ES-I3 (cell line): ENCODE measurements at regions not wholly inside any gene's neighbourhood (a gene's known extent, or its start where the extent isn't known, plus 50 kb on each side); places are given as distances from the start of the nearest gene placed in this dataset.
"Not testable (repeated sequence)": the region's sequence is repeated elsewhere in the genome, so short reads cannot be mapped to it uniquely, and the experiment has no call there.

Experiments used
- H3K36me3 ChIP-seq: 2 replicates; pipeline ENCODE4 v1.6.1; 2013; ENCODE audit warnings: mild to moderate bottlenecking, low read length, control low read depth, moderate library complexity; ENCODE audit not compliant: insufficient read depth
- H3K4me1 ChIP-seq: 2 replicates; pipeline ENCODE4 v1.6.1; 2013; ENCODE audit warnings: mild to moderate bottlenecking, control low read depth, low read length; ENCODE audit not compliant: insufficient read depth
- H3K9ac ChIP-seq: 2 replicates; pipeline ENCODE4 v1.6.1; 2013; ENCODE audit warnings: low read depth, mild to moderate bottlenecking, low read length, moderate library complexity
- H3K9me3 ChIP-seq: 2 replicates; pipeline ENCODE4 v1.6.1; 2013; ENCODE audit warnings: mild to moderate bottlenecking, low read length, moderate library complexity; ENCODE audit not compliant: control insufficient read depth, insufficient read depth

- H3K36me3 ChIP-seq, H3K9me3 ChIP-seq, H3K4me1 ChIP-seq, H3K9ac ChIP-seq: not testable (repeated sequence)
Observed at GRCh38 chr2:128679680-128680079, 361.0 kb upstream of the HS6ST1 start.

GRCh38 chr2:128681507-128681906 lies 362.8 kb upstream of the HS6ST1 start:
- Histone ChIP-seq H3K9me3 (no peaks in the 10 kb centered on the region), H3K9ac (no peak overlapping the region), H3K36me3 (no peaks in the 10 kb centered on the region), H3K4me1 (no peaks in the 10 kb centered on the region)

- no peaks in the 10 kb centered on the region for H3K36me3 ChIP-seq
- no peaks in the 10 kb centered on the region for H3K4me1 ChIP-seq
Observed at GRCh38 chr2:128682266-128682665, 363.6 kb upstream of the HS6ST1 start.

GRCh38 chr2:128682729-128683284 lies 364.1 kb upstream of the HS6ST1 start:
- Histone ChIP-seq H3K9me3 (no peaks in the 10 kb centered on the region), H3K4me1 (no peaks in the 10 kb centered on the region), H3K36me3 (no peaks in the 10 kb centered on the region), H3K9ac (no peak overlapping the region)

More at GRCh38 chr2:128682266-128682665, 363.6 kb upstream of the HS6ST1 start:
- Histone ChIP-seq H3K9me3 (no peaks in the 10 kb centered on the region), H3K9ac (no peak overlapping the region)

- Histone ChIP-seq H3K9ac (no peak overlapping the region), H3K4me1 (no peaks in the 10 kb centered on the region), H3K36me3 (no peaks in the 10 kb centered on the region), H3K9me3 (no peaks in the 10 kb centered on the region)
Observed at GRCh38 chr2:128684523-128684922, 365.9 kb upstream of the HS6ST1 start.

GRCh38 chr2:128685841-128686496 lies 367.3 kb upstream of the HS6ST1 start:
- Histone ChIP-seq H3K4me1 (no peaks in the 10 kb centered on the region), H3K9ac (no peak overlapping the region)

GRCh38 chr2:128686497-128686859 lies 367.8 kb upstream of the HS6ST1 start:
- no peaks in the 10 kb centered on the region for H3K4me1 ChIP-seq
- H3K9me3 ChIP-seq, result no peaks in the 10 kb centered on the region
- no peak overlapping the region for H3K9ac ChIP-seq
- no peaks in the 10 kb centered on the region for H3K36me3 ChIP-seq

More at GRCh38 chr2:128685841-128686496, 367.3 kb upstream of the HS6ST1 start:
- Histone ChIP-seq H3K36me3 (no peaks in the 10 kb centered on the region), H3K9me3 (no peaks in the 10 kb centered on the region)

GRCh38 chr2:128686881-128687555 lies 368.4 kb upstream of the HS6ST1 start:
- no peak overlapping the region for H3K9ac ChIP-seq
- no peaks in the 10 kb centered on the region for H3K9me3 ChIP-seq
- no peaks in the 10 kb centered on the region for H3K4me1 ChIP-seq
- H3K36me3 ChIP-seq, result no peaks in the 10 kb centered on the region

GRCh38 chr2:128687565-128687964 lies 368.9 kb upstream of the HS6ST1 start:
- Histone ChIP-seq H3K4me1 (no peaks in the 10 kb centered on the region), H3K36me3 (no peaks in the 10 kb centered on the region), H3K9me3 (no peaks in the 10 kb centered on the region), H3K9ac (no peak overlapping the region)

GRCh38 chr2:128689971-128690370 lies 371.3 kb upstream of the HS6ST1 start:
- Histone ChIP-seq H3K36me3 (no peaks in the 10 kb centered on the region), H3K4me1 (no peaks in the 10 kb centered on the region), H3K9me3 (no peaks in the 10 kb centered on the region), H3K9ac (no peak overlapping the region)

- H3K9me3 ChIP-seq, result no peaks in the 10 kb centered on the region
- no peaks in the 10 kb centered on the region for H3K4me1 ChIP-seq
- H3K36me3 ChIP-seq, result no peaks in the 10 kb centered on the region
- H3K9ac ChIP-seq, result no peak overlapping the region
Observed at GRCh38 chr2:128690431-128690830, 371.8 kb upstream of the HS6ST1 start.

- no peak overlapping the region for H3K9ac ChIP-seq
- H3K36me3 ChIP-seq, result no peaks in the 10 kb centered on the region
- H3K4me1 ChIP-seq, result no peaks in the 10 kb centered on the region
- no peaks in the 10 kb centered on the region for H3K9me3 ChIP-seq
Observed at GRCh38 chr2:128690869-128691268, 372.2 kb upstream of the HS6ST1 start.

- H3K9me3 ChIP-seq, result no peaks in the 10 kb centered on the region
- H3K36me3 ChIP-seq, result no peaks in the 10 kb centered on the region; the same call in 1 of the 2 replicates
- no peak overlapping the region for H3K9ac ChIP-seq
- no peaks in the 10 kb centered on the region for H3K4me1 ChIP-seq
Observed at GRCh38 chr2:128691526-128691925, 372.9 kb upstream of the HS6ST1 start.

GRCh38 chr2:128692895-128693742 lies 374.5 kb upstream of the HS6ST1 start:
- H3K9ac ChIP-seq, result no peak overlapping the region

More at GRCh38 chr2:128692895-128693742, 374.5 kb upstream of the HS6ST1 start:
- no peaks in the 10 kb centered on the region; the same call in 1 of the 2 replicates for H3K36me3 ChIP-seq
- no peaks in the 10 kb centered on the region for H3K9me3 ChIP-seq
- H3K4me1 ChIP-seq, result no peaks in the 10 kb centered on the region
